ENCODE measurements at regions not wholly inside any gene's neighbourhood (a gene's known extent, or its start where the extent isn't known, plus 50 kb on each side); places are given as distances from the start of the nearest gene placed in this dataset.

DNA sequence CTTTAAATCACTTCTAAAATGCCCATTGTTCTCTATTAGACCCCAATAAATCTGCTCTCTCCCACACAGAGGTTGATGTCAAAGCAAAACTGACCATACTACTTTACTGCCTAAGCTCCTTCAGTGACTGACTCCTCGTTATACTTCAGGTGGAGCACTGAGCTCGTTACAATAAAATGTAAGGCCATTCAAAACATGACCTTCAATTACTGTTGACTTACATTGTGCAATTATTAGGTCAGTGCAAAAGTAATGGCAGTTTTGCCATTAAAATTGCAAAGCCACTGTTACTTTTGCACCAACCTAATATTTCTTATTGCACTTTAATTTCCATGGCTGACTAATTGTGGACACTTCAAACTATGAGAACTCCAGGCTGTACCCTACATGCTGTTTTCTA lies 314.9 kb downstream of the MZT1 start:
- no peak overlapping the region for H3K4me3 ChIP-seq (ENCODE audit: control insufficient read depth, low read depth, low read length)
- TF ChIP-seq CTCF (IDR thresholded peaks at IDR 0.05; ENCODE audit: control insufficient read depth, insufficient read depth, low read depth, low read length, missing control alignments), result no peak
- DNase-seq (ENCODE audit: low read depth), result no peak

DNA sequence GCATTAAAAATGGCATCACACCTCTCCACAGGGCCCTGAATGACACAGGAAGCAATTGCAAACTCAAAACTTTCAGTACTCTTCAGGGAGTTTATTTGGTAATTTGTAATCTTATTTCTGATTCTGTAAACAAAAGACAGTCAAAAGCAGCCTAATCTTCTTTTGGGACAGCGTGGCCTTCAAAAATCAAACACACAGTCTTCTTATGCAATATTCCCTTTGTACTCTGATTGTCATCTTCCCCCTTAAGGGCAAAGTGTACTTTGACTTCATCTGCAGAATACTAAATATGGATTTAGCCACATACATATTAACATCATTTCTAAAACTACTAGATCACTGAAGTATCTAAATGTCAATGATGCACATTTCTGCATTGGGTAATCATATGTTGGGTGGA lies 322.0 kb downstream of the MZT1 start:
- no peak for DNase-seq (ENCODE audit: low read depth)
- TF ChIP-seq CTCF (IDR thresholded peaks at IDR 0.05; ENCODE audit: control insufficient read depth, insufficient read depth, low read depth, low read length, missing control alignments), result no peak
- no peak overlapping the region for H3K4me3 ChIP-seq (ENCODE audit: control insufficient read depth, low read depth, low read length)

DNA sequence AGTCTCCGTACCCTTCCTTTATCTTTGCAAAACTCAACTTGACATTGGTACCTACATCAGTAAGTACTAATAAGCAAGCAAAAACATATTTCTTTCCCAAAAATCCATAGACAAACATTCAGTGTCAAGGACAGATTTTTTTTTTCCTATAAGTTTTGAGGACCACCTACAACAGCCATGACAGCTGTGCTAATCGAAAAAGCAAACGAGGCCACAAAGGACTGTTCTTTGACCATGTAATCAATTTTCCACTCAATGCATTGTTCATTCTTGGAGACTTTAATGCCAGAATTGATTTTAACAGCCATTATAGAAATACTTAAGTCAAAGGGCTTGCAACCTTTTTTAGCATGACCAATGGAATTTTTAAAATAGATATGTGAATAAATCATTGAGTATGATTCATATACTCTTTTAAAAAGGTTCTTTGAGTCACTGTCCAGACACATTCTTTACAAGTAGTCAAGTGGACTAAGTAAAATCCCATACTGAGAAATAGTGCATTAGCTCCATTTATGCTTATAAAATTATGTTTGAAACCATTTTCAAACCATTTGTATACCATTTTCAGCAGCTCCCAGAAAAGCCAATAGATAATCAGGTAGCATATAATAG lies 323.9 kb downstream of the MZT1 start:
- TF ChIP-seq CTCF (IDR thresholded peaks at IDR 0.05; ENCODE audit: control insufficient read depth, insufficient read depth, low read depth, low read length, missing control alignments), result no peak
- DNase-seq (ENCODE audit: low read depth), result no peak
- no peak overlapping the region for H3K4me3 ChIP-seq (ENCODE audit: control insufficient read depth, low read depth, low read length)

GRCh38 chr13:72400856-72401255 lies 326.6 kb downstream of the MZT1 start:
- H3K4me3 ChIP-seq (ENCODE audit: control insufficient read depth, low read depth, low read length), result no peak overlapping the region
- no peak for DNase-seq (ENCODE audit: low read depth)
- TF ChIP-seq CTCF (IDR thresholded peaks at IDR 0.05; ENCODE audit: control insufficient read depth, insufficient read depth, low read depth, low read length, missing control alignments), result no peak

GRCh38 chr13:72399351-72399750 lies 328.1 kb downstream of the MZT1 start:
- TF ChIP-seq CTCF (IDR thresholded peaks at IDR 0.05; ENCODE audit: control insufficient read depth, insufficient read depth, low read depth, low read length, missing control alignments), result no peak
- DNase-seq (ENCODE audit: low read depth), result no peak
- no peak overlapping the region for H3K4me3 ChIP-seq (ENCODE audit: control insufficient read depth, low read depth, low read length)

DNA sequence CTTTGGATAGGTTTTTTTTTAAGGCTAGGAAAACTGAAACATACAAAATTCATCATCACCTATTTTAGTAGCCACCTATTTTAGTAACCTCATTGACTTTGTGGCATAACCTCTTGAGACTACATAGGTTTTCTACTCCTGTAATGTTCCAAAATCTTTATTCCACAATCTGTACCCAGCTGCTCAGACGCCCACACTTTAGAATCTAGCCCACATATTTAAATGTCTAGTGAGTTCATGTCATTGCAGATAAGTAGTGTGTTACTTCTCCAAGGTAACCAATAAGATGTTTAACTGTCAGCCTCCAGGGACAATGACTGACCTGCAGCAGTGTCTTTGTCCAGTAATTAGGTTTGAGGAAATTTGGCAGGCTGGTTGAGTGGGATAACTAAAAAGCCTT lies 330.2 kb downstream of the MZT1 start:
- TF ChIP-seq CTCF (IDR thresholded peaks at IDR 0.05; ENCODE audit: control insufficient read depth, insufficient read depth, low read depth, low read length, missing control alignments), result no peak
- H3K4me3 ChIP-seq (ENCODE audit: control insufficient read depth, low read depth, low read length), result no peak overlapping the region
- no peak for DNase-seq (ENCODE audit: low read depth)

GRCh38 chr13:72390909-72391308 lies 336.5 kb downstream of the MZT1 start:
- H3K4me3 ChIP-seq (ENCODE audit: control insufficient read depth, low read depth, low read length), result no peak overlapping the region
- DNase-seq (ENCODE audit: low read depth), result no peak
- TF ChIP-seq CTCF (IDR thresholded peaks at IDR 0.05; ENCODE audit: control insufficient read depth, insufficient read depth, low read depth, low read length, missing control alignments), result no peak

Measured in AG09309 (cell line).